HepG2 (cell line): ENCODE measurements at regions not wholly inside any gene's neighbourhood (a gene's known extent, or its start where the extent isn't known, plus 50 kb on each side); places are given as distances from the start of the nearest gene placed in this dataset.

Source experiments
- ATAC-seq: fragments of 200-7000 bp; cut with Tn5 transposase; 3 replicates; pipeline ENCODE4 v1.9.1; 2020; ENCODE audit warnings: mild to moderate bottlenecking, moderate library complexity
- BruUV-seq: library from RNA; stranded (reverse); fragments of 400-500 nt; replicated peaks from 2 replicates; lab custom pipeline; 2021; lab: Mats Ljungman, UMichigan
- CTCF ChIA-PET: fragments of 300-600 bp; formaldehyde crosslinking; extraction: SDS; loops from one replicate; lab custom pipeline; 2021; ENCODE audit warnings: low total read pairs, inconsistent platforms, low intra/inter-chr PET ratio; lab: Yijun Ruan, JAX
- POLR2A ChIA-PET: fragments of 350-600 bp; sonication (Branson Sonifier 250); formaldehyde crosslinking; loops from one replicate; lab custom pipeline; 2020; ENCODE audit warnings: antibody characterized with exemption, inconsistent platforms; lab: Yijun Ruan, JAX
- DNase-seq: peaks from one replicate; pipeline ENCODE4 v3.0.0-alpha.2; 2015; ENCODE audit warnings: low spot score
- FAIRE-seq: peaks from 3 replicates; lab custom pipeline; 2011; peaks lifted over from hg19 to GRCh38; lab: Jason Lieb, UNC
- H2AFZ ChIP-seq: one replicate; pipeline ENCODE4 v1.6.1; 2011; ENCODE audit warnings: low read length, inconsistent platforms
- H3K27ac ChIP-seq: fragments of 300-600 bp; 3 replicates; pipeline ENCODE4 v1.8.0; 2011; ENCODE audit warnings: mixed run types, mild to moderate bottlenecking, mixed read lengths, low read length, inconsistent platforms; ENCODE audit not compliant: insufficient read depth; ENCODE audit errors: extremely low read length
- H3K27me3 ChIP-seq, 2 experiments: fragments of 200-600 bp in 1 of 2; 2 replicates in 1 of 2; 3 replicates in 1 of 2; pipeline versions ENCODE4 v1.6.0 to v1.8.0; 2011; ENCODE audit warnings: low read length in 2 of 2, mild to moderate bottlenecking in 2 of 2, moderate library complexity in 2 of 2, inconsistent platforms in 1 of 2; ENCODE audit not compliant: insufficient read depth in 2 of 2, control insufficient read depth in 1 of 2
- H3K36me3 ChIP-seq, 2 experiments: fragments of 200-600 bp in 1 of 2; replicated peaks in 1 of 2; 2 replicates in 1 of 2; 3 replicates in 1 of 2; pipeline versions ENCODE4 v1.5.1 to v1.8.0; 2011; ENCODE audit warnings: low read length in 2 of 2, inconsistent platforms in 1 of 2; ENCODE audit not compliant: insufficient read depth in 2 of 2, control insufficient read depth in 1 of 2
- H3K4me1 ChIP-seq: 2 replicates; pipeline ENCODE4 v1.5.1; 2012; ENCODE audit warnings: low read length, inconsistent platforms; ENCODE audit not compliant: insufficient read depth
- H3K4me2 ChIP-seq: 2 replicates; pipeline ENCODE4 v1.6.0; 2011; ENCODE audit warnings: low read depth, low read length, inconsistent platforms
- H3K4me3 ChIP-seq, 3 experiments: fragments of 200-600 bp in 1 of 3; sonication (generic), shearing (Covaris generic) in 1 of 3; replicated peaks in 1 of 3; 2 replicates each; pipeline ENCODE4 v1.5.1; 2011 to 2016; ENCODE audit warnings: low read length in 3 of 3, inconsistent platforms in 2 of 3, low read depth in 2 of 3, mild to moderate bottlenecking in 2 of 3, control low read depth in 1 of 3, mixed read lengths in 1 of 3; ENCODE audit not compliant: insufficient read depth in 1 of 3
- H3K79me2 ChIP-seq: one replicate; pipeline ENCODE4 v1.6.1; 2011; ENCODE audit warnings: low read length, inconsistent platforms; ENCODE audit not compliant: insufficient read depth
- H3K9ac ChIP-seq: 2 replicates; pipeline ENCODE4 v1.6.0; 2011; ENCODE audit warnings: mild to moderate bottlenecking, low read depth, low read length, inconsistent platforms; ENCODE audit not compliant: insufficient read depth
- H3K9me3 ChIP-seq: 2 replicates; pipeline ENCODE4 v1.5.1; 2012; ENCODE audit warnings: mild to moderate bottlenecking, low read length
- H4K20me1 ChIP-seq: 2 replicates; pipeline ENCODE4 v1.6.0; 2011; ENCODE audit warnings: inconsistent platforms, mild to moderate bottlenecking, low read length, moderate library complexity; ENCODE audit not compliant: insufficient read depth
- MAFF ChIP-seq: IDR thresholded peaks from 2 replicates; pipeline ENCODE4 v1.6.1; 2011; ENCODE audit warnings: low read depth, low read length, improper control_type of control experiment
- MAFK ChIP-seq, 2 experiments: IDR thresholded peaks in 1 of 2; conservative IDR thresholded peaks in 1 of 2; 2 replicates each; pipeline ENCODE4 v1.6.1; 2011; ENCODE audit warnings: improper control_type of control experiment in 2 of 2, low read length in 2 of 2
- PLRG1 ChIP-seq: fragments of 450-650 bp; conservative IDR thresholded peaks from 2 replicates; pipeline ENCODE4 v1.6.1; 2016
- PPARG ChIP-seq: conservative IDR thresholded peaks from 2 replicates; pipeline ENCODE4 v1.6.1; 2016; ENCODE audit warnings: missing biosample characterization, missing genetic modification reagents
- ZNF24 ChIP-seq: fragments of 450-650 bp; IDR thresholded peaks from 2 replicates; pipeline ENCODE4 v1.6.1; 2017; ENCODE audit warnings: antibody characterized with exemption, mild to moderate bottlenecking
- ZNF446 ChIP-seq: sonication (generic); formaldehyde crosslinking; IDR thresholded peaks from 2 replicates; pipeline ENCODE4 v1.5.0; 2020; ENCODE audit warnings: mild to moderate bottlenecking, missing genetic modification reagents
- ZNF768 ChIP-seq: sonication (generic); formaldehyde crosslinking; IDR thresholded peaks from 2 replicates; pipeline ENCODE4 v1.4.0; 2020; ENCODE audit warnings: missing genetic modification reagents
- in situ Hi-C: cut with HindIII; loops from 2 replicates; pipeline ENCODE4 v1.10.0; 2017; ENCODE audit warnings: low pct_unique_long_range_greater_than_20kb; ENCODE audit not compliant: extremely low pct_ligation_motif_present
- intact Hi-C: fragments of 100-400 bp; cut with micrococcal nuclease; formaldehyde crosslinking; loops from one replicate; pipeline ENCODE4 v1.10.0; 2022; ENCODE audit not compliant: unreplicated experiment

DNA sequence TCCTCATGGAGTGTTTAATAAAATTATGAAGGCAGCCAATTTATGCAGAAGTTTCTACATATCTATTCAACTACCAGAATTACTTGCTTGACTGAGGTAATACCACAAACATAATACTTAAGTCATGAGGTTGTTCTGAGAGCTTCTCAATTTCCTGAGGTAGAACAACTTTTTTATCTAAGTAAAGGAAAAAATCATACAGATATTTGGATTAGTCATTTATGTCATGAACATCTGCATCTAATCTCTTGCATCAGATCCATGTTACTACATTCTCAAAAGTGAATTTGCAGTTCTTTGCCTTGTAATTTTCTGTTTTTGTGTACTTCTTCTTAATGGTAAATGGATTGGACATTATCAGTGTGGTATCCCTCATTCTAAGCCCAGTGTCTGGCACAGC, 60.4 kb upstream of the RGMB start:
- CTCF ChIA-PET = no interaction called here
- H3K27me3 ChIP-seq = no peaks in the 10 kb centered on the region
- H3K9me3 ChIP-seq = no peaks in the 10 kb centered on the region
- H3K4me3 ChIP-seq = no peak overlapping the region
- in situ Hi-C loops = no loop called here
- H3K79me2 ChIP-seq = no peaks in the 10 kb centered on the region
- H3K36me3 ChIP-seq = no peaks in the 10 kb centered on the region
- no peak for TF ChIP-seq PLRG1
- TF ChIP-seq, all 625 proteins: peak for 0
- Histone ChIP-seq H4K20me1 (no peaks in the 10 kb centered on the region), H3K4me1 (no peaks in the 10 kb centered on the region), H2AFZ (no peak overlapping the region), H3K27ac (no peak overlapping the region), H3K4me2 (no peak overlapping the region), H3K9ac (no peak overlapping the region)
- DNase-seq (no peak), ATAC-seq (no peak), FAIRE-seq (no peak)
- no TSS peak for BruUV-seq
- intact Hi-C loops = no loop called here
- POLR2A ChIA-PET = no interaction called here

DNA sequence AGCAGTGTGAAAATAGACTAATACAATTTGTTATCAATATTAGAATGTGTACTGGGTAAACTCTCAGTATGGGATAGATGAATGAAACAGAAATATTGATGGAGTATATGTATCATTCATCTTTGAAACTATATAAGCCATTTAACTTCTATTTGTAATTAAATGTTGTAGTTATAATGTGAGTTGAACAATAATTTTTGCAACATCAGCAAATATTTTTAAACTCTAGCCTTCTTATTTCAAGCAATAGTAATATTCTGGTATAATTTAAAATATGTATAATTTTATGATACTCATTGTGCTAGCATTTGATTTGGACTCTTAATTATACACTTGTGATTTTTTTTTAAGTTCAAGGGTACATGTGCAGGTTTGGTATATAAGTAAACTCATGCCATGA, 59.6 kb upstream of the RGMB start:
- in situ Hi-C loops (no loop called here), intact Hi-C loops (no loop called here)

More for the DNA sequence above, 59.6 kb upstream of the RGMB start:
- H3K4me3 ChIP-seq = no peak overlapping the region
- H3K27me3 ChIP-seq = no peaks in the 10 kb centered on the region
- no peaks in the 10 kb centered on the region for H3K9me3 ChIP-seq
- TF ChIP-seq MAFK (conservative IDR thresholded peaks at IDR 0.05 in 1 of 2, IDR thresholded peaks at IDR 0.05 in 1 of 2; ENCODE audit: low read length in 2 of 2) (peak; percentile 92 to 99), ZNF446 (CRISPR knock-in tag) (no peak), PPARG (CRISPR knock-in tag) (no peak), MAFF (peak; percentile 95), ZNF768 (CRISPR knock-in tag) (no peak), ZNF24 (no peak)
- BruUV-seq = no TSS peak
- DNase-seq (no peak), FAIRE-seq (no peak), ATAC-seq (no peak)
- no peak overlapping the region for H3K4me2 ChIP-seq
- no peak overlapping the region for H3K9ac ChIP-seq
- H3K27ac ChIP-seq = no peak overlapping the region
- no peaks in the 10 kb centered on the region for H3K36me3 ChIP-seq
- no peaks in the 10 kb centered on the region for H4K20me1 ChIP-seq
- CTCF ChIA-PET = no interaction called here
- POLR2A ChIA-PET = no interaction called here
- H3K79me2 ChIP-seq = no peaks in the 10 kb centered on the region
- H3K4me1 ChIP-seq = no peaks in the 10 kb centered on the region
- no peak overlapping the region for H2AFZ ChIP-seq
